ENCODE measurements at regions not wholly inside any gene's neighbourhood (a gene's known extent, or its start where the extent isn't known, plus 50 kb on each side); places are given as distances from the start of the nearest gene placed in this dataset.
"Not testable (repeated sequence)": the region's sequence is repeated elsewhere in the genome, so short reads cannot be mapped to it uniquely, and the experiment has no call there.

GRCh38 chr13:78491978-78492377 is 111.4 kb downstream of the POU4F1 start:
- no peak for DNase-seq (ENCODE audit: low read depth)
- no peak overlapping the region for H3K4me3 ChIP-seq (ENCODE audit: low read depth, low read length)
- TF ChIP-seq CTCF (IDR thresholded peaks at IDR 0.05; ENCODE audit: insufficient read depth, low read length), result no peak

DNA sequence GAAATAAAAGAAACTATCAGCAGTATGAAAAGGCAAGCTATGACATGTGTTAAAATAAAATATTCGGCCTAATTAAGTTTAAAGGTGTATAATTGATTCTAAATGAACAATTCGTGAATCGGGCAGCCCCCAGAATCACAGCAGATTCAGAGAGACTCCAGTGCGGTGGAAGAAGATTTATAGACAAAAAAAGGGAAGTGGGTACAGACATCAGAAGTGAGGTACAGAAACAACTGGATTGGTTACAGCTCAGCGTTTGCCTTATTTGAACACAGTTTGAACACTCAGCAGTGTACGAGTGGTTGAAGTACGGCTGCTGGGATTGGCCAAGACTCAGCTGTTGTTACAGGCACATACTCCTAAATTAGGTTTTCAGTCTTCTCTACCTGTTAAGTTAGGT is 113.1 kb downstream of the POU4F1 start:
- not testable (repeated sequence) for DNase-seq (ENCODE audit: low read depth); H3K4me3 ChIP-seq (ENCODE audit: low read depth, low read length)

DNA sequence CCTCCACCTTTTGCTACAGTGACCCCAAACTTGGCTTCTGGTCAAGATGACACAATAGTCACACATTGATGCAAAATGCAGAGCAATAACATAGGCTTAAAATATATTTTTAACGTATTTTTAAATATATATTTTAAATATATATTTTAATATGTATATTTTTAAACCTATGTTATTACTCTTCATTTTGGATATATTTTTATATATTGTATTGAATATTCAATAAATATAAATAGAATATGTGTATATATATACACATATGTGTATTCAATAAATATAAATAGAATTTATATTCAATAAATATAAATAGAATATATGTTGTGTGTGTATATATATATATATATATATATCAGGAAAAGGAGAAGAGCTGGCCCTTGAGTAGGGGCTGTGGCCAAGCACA is 115.6 kb downstream of the POU4F1 start:
- TF ChIP-seq CTCF (IDR thresholded peaks at IDR 0.05; ENCODE audit: insufficient read depth, low read length), result no peak
- DNase-seq (ENCODE audit: low read depth), result no peak
- no peak overlapping the region for H3K4me3 ChIP-seq (ENCODE audit: low read depth, low read length)

DNA sequence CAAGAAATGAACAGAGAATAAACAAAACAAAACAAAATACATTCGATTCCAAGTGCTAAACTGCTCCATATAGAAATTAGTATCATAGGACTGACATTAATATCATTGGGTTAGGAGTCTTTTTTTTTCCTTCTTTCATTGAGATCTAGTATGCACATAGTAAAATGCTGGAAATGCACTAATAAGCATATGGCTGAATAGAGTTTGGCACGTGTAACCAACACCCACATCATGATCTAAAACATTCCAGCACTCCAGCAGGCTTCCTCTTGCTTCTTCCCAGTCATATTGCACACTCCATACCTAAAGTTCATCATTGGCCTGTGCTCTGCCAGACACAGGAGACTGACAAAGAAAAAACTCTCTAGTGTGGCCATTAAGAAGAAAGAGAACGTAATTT is 117.5 kb downstream of the POU4F1 start:
- no peak for DNase-seq (ENCODE audit: low read depth)
- no peak overlapping the region for H3K4me3 ChIP-seq (ENCODE audit: low read depth, low read length)
- TF ChIP-seq CTCF (IDR thresholded peaks at IDR 0.05; ENCODE audit: insufficient read depth, low read length), result no peak

GRCh38 chr13:78478183-78478582 is 125.2 kb downstream of the POU4F1 start:
- no peak overlapping the region for H3K4me3 ChIP-seq (ENCODE audit: low read depth, low read length)
- no peak for DNase-seq (ENCODE audit: low read depth)
- TF ChIP-seq CTCF (IDR thresholded peaks at IDR 0.05; ENCODE audit: insufficient read depth, low read length), result no peak

- no peak for TF ChIP-seq CTCF (IDR thresholded peaks at IDR 0.05; ENCODE audit: insufficient read depth, low read length)
- DNase-seq (ENCODE audit: low read depth), result no peak
- no peak overlapping the region for H3K4me3 ChIP-seq (ENCODE audit: low read depth, low read length)
These were observed 126.4 kb downstream of the POU4F1 start for GRCh38 chr13:78476910-78477309.

GRCh38 chr13:78468621-78469020 is 134.7 kb downstream of the POU4F1 start:
- DNase-seq (ENCODE audit: low read depth), result no peak
- H3K4me3 ChIP-seq (ENCODE audit: low read depth, low read length), result no peak overlapping the region
- no peak for TF ChIP-seq CTCF (IDR thresholded peaks at IDR 0.05; ENCODE audit: insufficient read depth, low read length)
